ENCODE measurements at regions not wholly inside any gene's neighbourhood (a gene's known extent, or its start where the extent isn't known, plus 50 kb on each side); places are given as distances from the start of the nearest gene placed in this dataset.

DNA sequence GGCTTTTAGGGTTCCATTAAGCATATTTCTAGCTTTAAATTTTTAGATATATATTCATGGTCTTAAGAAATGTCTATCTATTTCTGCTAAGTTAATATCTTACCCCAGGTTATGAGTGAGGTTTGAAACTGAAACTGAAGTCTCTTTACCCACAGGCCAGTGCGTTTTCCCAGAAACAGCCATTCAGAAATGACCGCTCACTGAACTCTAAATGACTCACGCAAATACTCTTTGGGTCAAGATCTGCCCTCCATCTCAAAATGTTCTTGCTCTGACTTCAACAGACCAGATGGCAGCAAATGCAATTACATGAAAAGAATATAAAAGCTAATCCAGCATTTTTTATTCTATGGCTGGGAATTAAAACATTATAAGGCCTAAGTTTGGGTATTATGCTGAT, 315.2 kb downstream of the TDRD15 start:
- TF ChIP-seq FOXP2 (optimal IDR thresholded peaks at IDR 0.05; ENCODE audit: control extremely low read depth, extremely low read length, insufficient read depth) (no peak), EZH2 (IDR thresholded peaks at IDR 0.05) (no peak)

Measured in SK-N-MC (cell line).